GM12891 (cell line): ENCODE measurements at regions not wholly inside any gene's neighbourhood (a gene's known extent, or its start where the extent isn't known, plus 50 kb on each side); places are given as distances from the start of the nearest gene placed in this dataset.

Experiments
- PAX5 ChIP-seq: IDR thresholded peaks from 2 replicates; pipeline ENCODE4 v1.6.1; 2011; ENCODE audit warnings: low read length, moderate library complexity, mild to moderate bottlenecking; ENCODE audit not compliant: insufficient read depth, severe bottlenecking
- POLR2A ChIP-seq: IDR thresholded peaks from 2 replicates; pipeline ENCODE4 v1.6.1; 2011; ENCODE audit warnings: low read depth, low read length, control low read depth
- POLR2AphosphoS5 ChIP-seq: IDR thresholded peaks from 2 replicates; pipeline ENCODE4 v1.6.1; 2011; ENCODE audit warnings: low read depth, low read length, control low read depth
- POU2F2 ChIP-seq: IDR thresholded peaks from 2 replicates; pipeline ENCODE4 v1.6.1; 2011; ENCODE audit warnings: low read depth, mild to moderate bottlenecking, control low read depth, low read length, moderate library complexity
- SPI1 ChIP-seq: IDR thresholded peaks from 2 replicates; pipeline ENCODE4 v1.6.1; 2011; ENCODE audit warnings: low read depth, low read length, control low read depth
- TAF1 ChIP-seq: IDR thresholded peaks from 2 replicates; pipeline ENCODE4 v1.6.1; 2011; ENCODE audit warnings: low read depth, low read length, control low read depth

DNA sequence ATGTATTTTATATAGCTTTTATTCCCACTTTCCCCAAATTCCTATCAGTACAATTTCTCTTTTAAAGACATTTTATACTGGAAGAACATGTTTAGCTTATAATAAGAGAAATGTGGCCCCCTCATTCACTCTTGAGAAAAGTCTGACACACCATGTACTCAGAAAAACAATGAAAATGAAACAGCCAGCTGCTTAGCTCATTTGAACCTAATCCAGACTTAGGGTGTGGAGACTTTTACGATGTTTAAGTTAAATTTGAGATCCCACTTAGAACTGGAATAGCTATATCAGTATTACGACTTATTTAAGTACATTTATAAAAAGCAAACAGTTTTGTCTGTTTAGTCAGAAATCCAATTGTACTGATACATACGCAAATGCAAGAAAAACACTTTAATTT lies 252.3 kb upstream of the ARRDC4 start:
- TF ChIP-seq POLR2A (no peak), POLR2AphosphoS5 (no peak), TAF1 (no peak), PAX5 (no peak), POU2F2 (no peak), SPI1 (no peak)
